GM12878 (cell line): ENCODE measurements at regions not wholly inside any gene's neighbourhood (a gene's known extent, or its start where the extent isn't known, plus 50 kb on each side); places are given as distances from the start of the nearest gene placed in this dataset.

Experiments used
- ATAC-seq: fragments of 200-7000 bp; cut with Tn5 transposase; 3 replicates; pipeline ENCODE4 v1.9.1; 2020; ENCODE audit warnings: mild to moderate bottlenecking, moderate library complexity
- BruUV-seq: library from RNA; stranded (reverse); fragments of 400-500 nt; replicated peaks from 2 replicates; lab custom pipeline; 2021; lab: Mats Ljungman, UMichigan
- CTCF ChIA-PET: fragments of 300-600 bp; sonication (Branson Sonifier 250); formaldehyde crosslinking; extraction: SDS; loops from one replicate; lab custom pipeline; 2021; ENCODE audit warnings: inconsistent platforms; lab: Yijun Ruan, JAX
- POLR2A ChIA-PET: fragments of 350-600 bp; formaldehyde crosslinking; extraction: SDS; loops from one replicate; lab custom pipeline; 2021; ENCODE audit warnings: inconsistent platforms; lab: Charles Lee
- RAD21 ChIA-PET: fragments of 300-600 bp; sonication (Branson Sonifier 250); formaldehyde crosslinking; loops from one replicate; lab custom pipeline; 2023; ENCODE audit warnings: antibody characterized with exemption; ENCODE audit not compliant: unreplicated experiment; lab: Charles Lee
- SMC1A ChIA-PET: fragments of 300-600 bp; sonication (Branson Sonifier 250); formaldehyde crosslinking; loops from one replicate; lab custom pipeline; 2023; ENCODE audit not compliant: unreplicated experiment, uncharacterized antibody; lab: Charles Lee
- DNase-seq: peaks from one replicate; pipeline ENCODE4 v3.0.0-alpha.2; 2011; ENCODE audit warnings: low read depth, low spot score
- FAIRE-seq: peaks from 3 replicates; lab custom pipeline; 2011; peaks lifted over from hg19 to GRCh38; lab: Jason Lieb, UNC
- H2AFZ ChIP-seq: 2 replicates; pipeline ENCODE4 v1.6.0; 2011; ENCODE audit warnings: low read depth, low read length, control low read depth; ENCODE audit not compliant: control insufficient read depth
- H3K27ac ChIP-seq: 2 replicates; pipeline ENCODE4 v1.5.1; 2011; ENCODE audit warnings: control low read depth; ENCODE audit not compliant: control insufficient read depth, insufficient read depth
- H3K27me3 ChIP-seq, 2 experiments: replicated peaks in 1 of 2; 2 replicates each; pipeline versions ENCODE4 v1.6.0 to v1.6.1; 2011; ENCODE audit warnings: low read length in 1 of 2; ENCODE audit not compliant: control insufficient read depth in 2 of 2, insufficient read depth in 2 of 2
- H3K36me3 ChIP-seq, 2 experiments: 2 replicates each; pipeline ENCODE4 v1.5.1; 2011; ENCODE audit warnings: low read length in 1 of 2; ENCODE audit not compliant: control insufficient read depth in 2 of 2, insufficient read depth in 2 of 2
- H3K4me1 ChIP-seq: 2 replicates; pipeline ENCODE4 v1.6.1; 2011; ENCODE audit warnings: mild to moderate bottlenecking, low read length, moderate library complexity, mixed read lengths; ENCODE audit not compliant: control insufficient read depth, insufficient read depth
- H3K4me2 ChIP-seq: 2 replicates; pipeline ENCODE4 v1.6.0; 2011; ENCODE audit warnings: control low read depth; ENCODE audit not compliant: control insufficient read depth, insufficient read depth
- H3K4me3 ChIP-seq: fragments of 200-600 bp; sonication (generic); 2 replicates; pipeline ENCODE4 v1.5.1; 2016
- H3K79me2 ChIP-seq: 2 replicates; pipeline ENCODE4 v1.6.0; 2011; ENCODE audit warnings: low read length; ENCODE audit not compliant: control insufficient read depth, insufficient read depth
- H3K9ac ChIP-seq: 2 replicates; pipeline ENCODE4 v1.8.0; 2011; ENCODE audit warnings: low read length, control low read depth, mixed read lengths; ENCODE audit not compliant: control insufficient read depth, insufficient read depth
- H3K9me3 ChIP-seq: replicated peaks from 3 replicates; pipeline ENCODE4 v1.5.1; 2011; ENCODE audit warnings: mild to moderate bottlenecking, low read length; ENCODE audit not compliant: control insufficient read depth, insufficient read depth
- H4K20me1 ChIP-seq: 2 replicates; pipeline ENCODE4 v1.6.0; 2011; ENCODE audit not compliant: control insufficient read depth, insufficient read depth
- BACH1 ChIP-seq: fragments of 450-650 bp; IDR thresholded peaks from 2 replicates; pipeline ENCODE4 v1.6.1; 2017; ENCODE audit warnings: mild to moderate bottlenecking, borderline replicate concordance
- CBX3 ChIP-seq: fragments of 200-600 bp; sonication (generic); IDR thresholded peaks from 2 replicates; pipeline ENCODE4 v1.6.1; 2016; ENCODE audit warnings: low read depth, borderline replicate concordance
- IRF4 ChIP-seq: IDR thresholded peaks from 2 replicates; pipeline ENCODE4 v1.6.1; 2011; ENCODE audit warnings: low read depth, low read length
- MYC ChIP-seq: IDR thresholded peaks from 2 replicates; pipeline ENCODE4 v1.6.1; 2011; ENCODE audit warnings: mild to moderate bottlenecking, low read length, moderate library complexity, inconsistent platforms; ENCODE audit not compliant: insufficient read depth, insufficient replicate concordance, insufficient read length, severe bottlenecking
- NBN ChIP-seq: fragments of 450-650 bp; IDR thresholded peaks from 2 replicates; pipeline ENCODE4 v1.6.1; 2016
- RCOR1 ChIP-seq: conservative IDR thresholded peaks from 2 replicates; pipeline ENCODE4 v1.6.1; 2012; ENCODE audit warnings: low read depth, low read length, improper control_type of control experiment
- TAF1 ChIP-seq: IDR thresholded peaks from 2 replicates; pipeline ENCODE4 v1.6.1; 2011; ENCODE audit warnings: mild to moderate bottlenecking, low read depth, low read length, borderline replicate concordance
- YBX1 ChIP-seq: fragments of 450-650 bp; IDR thresholded peaks from 2 replicates; pipeline ENCODE4 v1.6.1; 2016; ENCODE audit warnings: antibody characterized with exemption
- YY1 ChIP-seq: IDR thresholded peaks from 2 replicates; pipeline ENCODE4 v1.6.1; 2011; ENCODE audit warnings: low read depth, mild to moderate bottlenecking, low read length
- WGBS: methylation state at CpG from one replicate; pipeline ENCODE4 v1.1.6; 2016; ENCODE audit warnings: low lambda C conversion rate; ENCODE audit not compliant: insufficient replicate concordance, insufficient coverage; ENCODE audit errors: missing lambda C conversion rate; 5-methylcytosine and 5-hydroxymethylcytosine counted together
- in situ Hi-C: fragments of 300-500 bp; cut with MboI; formaldehyde crosslinking; loops from 9 replicates; pipeline ENCODE4 v1.14.3; 2018; ENCODE audit warnings: mixed read lengths
- intact Hi-C: fragments of 100-400 bp; cut with micrococcal nuclease; formaldehyde crosslinking; loops from one replicate; pipeline ENCODE4 v1.14.2; 2022; ENCODE audit not compliant: unreplicated experiment
- TF ChIP-seq, protein P1 (sequence below): fragments of 150-350 bp; IDR thresholded peaks from 2 replicates; pipeline ENCODE4 v1.6.1; 2016; ENCODE audit warnings: low read depth, low read length
- TF ChIP-seq, protein P2 (sequence below): fragments of 450-650 bp; IDR thresholded peaks from 2 replicates; pipeline ENCODE4 v1.6.1; 2017; ENCODE audit warnings: antibody characterized with exemption, mild to moderate bottlenecking, moderate library complexity
- TF ChIP-seq, protein P3 (sequence below): IDR thresholded peaks from 2 replicates; pipeline ENCODE4 v1.6.1; 2011; ENCODE audit warnings: low read depth, mild to moderate bottlenecking, low read length, moderate library complexity, borderline replicate concordance; ENCODE audit errors: extremely low read depth

DNA sequence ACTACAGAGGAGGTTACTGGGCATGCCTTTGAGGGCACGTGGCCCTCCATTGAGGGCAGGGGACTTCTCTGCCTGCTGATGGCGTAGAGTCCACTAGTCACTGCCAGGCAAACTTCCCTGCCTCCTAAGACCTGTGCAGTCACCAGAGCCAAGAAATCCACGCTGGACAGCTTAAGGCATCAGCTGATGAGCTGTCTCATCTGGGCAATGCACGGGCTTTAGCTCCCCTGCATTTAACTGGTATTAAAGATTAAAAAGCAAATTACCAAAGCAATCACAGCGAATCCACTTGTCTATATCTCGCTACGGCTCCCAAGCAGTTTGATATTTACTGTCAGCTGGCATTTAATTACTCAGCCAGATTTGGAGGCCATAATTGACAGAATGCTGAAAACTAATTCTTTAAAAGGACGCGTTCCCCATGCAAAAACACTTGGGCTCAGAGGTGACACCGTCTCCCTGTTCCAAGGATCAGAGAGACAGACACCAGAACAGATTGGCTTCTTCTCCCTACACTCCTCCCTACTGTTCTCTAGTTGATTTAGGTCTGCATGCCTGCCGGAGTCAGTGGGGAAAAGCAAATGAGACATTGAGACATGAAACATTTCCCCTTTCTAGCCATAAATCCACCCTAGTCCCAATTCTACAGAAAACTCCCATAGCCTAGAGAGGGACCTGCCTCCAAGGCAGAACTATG lies 68.5 kb downstream of the SPATA19 start (continued):
- TF ChIP-seq, protein P1, sequence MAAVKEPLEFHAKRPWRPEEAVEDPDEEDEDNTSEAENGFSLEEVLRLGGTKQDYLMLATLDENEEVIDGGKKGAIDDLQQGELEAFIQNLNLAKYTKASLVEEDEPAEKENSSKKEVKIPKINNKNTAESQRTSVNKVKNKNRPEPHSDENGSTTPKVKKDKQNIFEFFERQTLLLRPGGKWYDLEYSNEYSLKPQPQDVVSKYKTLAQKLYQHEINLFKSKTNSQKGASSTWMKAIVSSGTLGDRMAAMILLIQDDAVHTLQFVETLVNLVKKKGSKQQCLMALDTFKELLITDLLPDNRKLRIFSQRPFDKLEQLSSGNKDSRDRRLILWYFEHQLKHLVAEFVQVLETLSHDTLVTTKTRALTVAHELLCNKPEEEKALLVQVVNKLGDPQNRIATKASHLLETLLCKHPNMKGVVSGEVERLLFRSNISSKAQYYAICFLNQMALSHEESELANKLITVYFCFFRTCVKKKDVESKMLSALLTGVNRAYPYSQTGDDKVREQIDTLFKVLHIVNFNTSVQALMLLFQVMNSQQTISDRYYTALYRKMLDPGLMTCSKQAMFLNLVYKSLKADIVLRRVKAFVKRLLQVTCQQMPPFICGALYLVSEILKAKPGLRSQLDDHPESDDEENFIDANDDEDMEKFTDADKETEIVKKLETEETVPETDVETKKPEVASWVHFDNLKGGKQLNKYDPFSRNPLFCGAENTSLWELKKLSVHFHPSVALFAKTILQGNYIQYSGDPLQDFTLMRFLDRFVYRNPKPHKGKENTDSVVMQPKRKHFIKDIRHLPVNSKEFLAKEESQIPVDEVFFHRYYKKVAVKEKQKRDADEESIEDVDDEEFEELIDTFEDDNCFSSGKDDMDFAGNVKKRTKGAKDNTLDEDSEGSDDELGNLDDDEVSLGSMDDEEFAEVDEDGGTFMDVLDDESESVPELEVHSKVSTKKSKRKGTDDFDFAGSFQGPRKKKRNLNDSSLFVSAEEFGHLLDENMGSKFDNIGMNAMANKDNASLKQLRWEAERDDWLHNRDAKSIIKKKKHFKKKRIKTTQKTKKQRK = no peak
- TF ChIP-seq YY1 = no peak
- TF ChIP-seq BACH1 = no peak
- TF ChIP-seq TAF1 = no peak

DNA sequence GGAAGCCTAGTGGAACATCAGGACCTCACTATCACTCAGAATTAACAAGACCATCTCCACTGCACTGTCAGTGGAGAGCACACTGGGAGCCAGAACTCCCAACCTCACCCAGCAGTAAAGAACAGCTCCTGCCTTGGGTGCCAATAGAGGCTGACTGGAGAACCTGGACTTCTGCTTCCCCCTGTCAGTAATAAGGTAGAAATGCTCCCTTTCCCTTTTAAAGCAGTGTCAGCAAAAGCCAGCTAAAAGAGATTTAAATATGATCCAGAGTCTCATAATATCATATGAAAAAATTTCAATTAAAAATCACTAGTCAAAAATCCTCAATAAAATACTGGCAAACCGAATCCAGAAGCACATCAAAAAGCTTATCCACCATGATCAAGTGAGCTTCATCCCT lies 82.8 kb downstream of the SPATA19 start:
- Histone ChIP-seq H3K9ac (no peak overlapping the region), H2AFZ (no peak overlapping the region), H3K9me3 (no peaks in the 10 kb centered on the region), H3K27ac (no peak overlapping the region), H3K4me3 (no peak overlapping the region), H3K4me1 (no peaks in the 10 kb centered on the region), H4K20me1 (no peaks in the 10 kb centered on the region), H3K27me3 (no peaks in the 10 kb centered on the region; a peak in 1 of 4 replicates), H3K36me3 (no peaks in the 10 kb centered on the region), H3K79me2 (no peaks in the 10 kb centered on the region), H3K4me2 (no peak overlapping the region)
- in situ Hi-C loops = no loop called here
- FAIRE-seq (no peak), DNase-seq (no peak), ATAC-seq (no peak)
- intact Hi-C loops = no loop called here
- RAD21 ChIA-PET = no interaction called here
- CTCF ChIA-PET = no interaction called here
- SMC1A ChIA-PET = no interaction called here
- 0% methylated on average over 1 of the region's 1 CpG for WGBS
- BruUV-seq = no TSS peak
- POLR2A ChIA-PET = no interaction called here
- TF ChIP-seq YBX1 = no peak
- no peak for TF ChIP-seq MYC
- TF ChIP-seq, protein P2, sequence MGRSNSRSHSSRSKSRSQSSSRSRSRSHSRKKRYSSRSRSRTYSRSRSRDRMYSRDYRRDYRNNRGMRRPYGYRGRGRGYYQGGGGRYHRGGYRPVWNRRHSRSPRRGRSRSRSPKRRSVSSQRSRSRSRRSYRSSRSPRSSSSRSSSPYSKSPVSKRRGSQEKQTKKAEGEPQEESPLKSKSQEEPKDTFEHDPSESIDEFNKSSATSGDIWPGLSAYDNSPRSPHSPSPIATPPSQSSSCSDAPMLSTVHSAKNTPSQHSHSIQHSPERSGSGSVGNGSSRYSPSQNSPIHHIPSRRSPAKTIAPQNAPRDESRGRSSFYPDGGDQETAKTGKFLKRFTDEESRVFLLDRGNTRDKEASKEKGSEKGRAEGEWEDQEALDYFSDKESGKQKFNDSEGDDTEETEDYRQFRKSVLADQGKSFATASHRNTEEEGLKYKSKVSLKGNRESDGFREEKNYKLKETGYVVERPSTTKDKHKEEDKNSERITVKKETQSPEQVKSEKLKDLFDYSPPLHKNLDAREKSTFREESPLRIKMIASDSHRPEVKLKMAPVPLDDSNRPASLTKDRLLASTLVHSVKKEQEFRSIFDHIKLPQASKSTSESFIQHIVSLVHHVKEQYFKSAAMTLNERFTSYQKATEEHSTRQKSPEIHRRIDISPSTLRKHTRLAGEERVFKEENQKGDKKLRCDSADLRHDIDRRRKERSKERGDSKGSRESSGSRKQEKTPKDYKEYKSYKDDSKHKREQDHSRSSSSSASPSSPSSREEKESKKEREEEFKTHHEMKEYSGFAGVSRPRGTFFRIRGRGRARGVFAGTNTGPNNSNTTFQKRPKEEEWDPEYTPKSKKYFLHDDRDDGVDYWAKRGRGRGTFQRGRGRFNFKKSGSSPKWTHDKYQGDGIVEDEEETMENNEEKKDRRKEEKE = no peak
- no peak for TF ChIP-seq CBX3
- TF ChIP-seq IRF4 = no peak
- TF ChIP-seq, protein P3, sequence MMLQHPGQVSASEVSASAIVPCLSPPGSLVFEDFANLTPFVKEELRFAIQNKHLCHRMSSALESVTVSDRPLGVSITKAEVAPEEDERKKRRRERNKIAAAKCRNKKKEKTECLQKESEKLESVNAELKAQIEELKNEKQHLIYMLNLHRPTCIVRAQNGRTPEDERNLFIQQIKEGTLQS = no peak
- TF ChIP-seq, protein P1 = no peak
- TF ChIP-seq NBN = no peak
- no peak for TF ChIP-seq RCOR1
